K562 (cell line): ENCODE measurements at regions not wholly inside any gene's neighbourhood (a gene's known extent, or its start where the extent isn't known, plus 50 kb on each side); places are given as distances from the start of the nearest gene placed in this dataset.

ENCODE experiments used
- ATAC-seq: fragments of 200-7000 bp; cut with Tn5 transposase; 3 replicates; pipeline ENCODE4 v1.9.1; 2020; ENCODE audit warnings: moderate library complexity
- BruUV-seq: library from RNA; stranded (reverse); fragments of 400-500 nt; replicated peaks from 2 replicates; lab custom pipeline; 2021; lab: Mats Ljungman, UMichigan
- CTCF ChIA-PET: fragments of 300-600 bp; formaldehyde crosslinking; extraction: SDS; loops from one replicate; lab custom pipeline; 2021; ENCODE audit warnings: low intra/inter-chr PET ratio; lab: Yijun Ruan, JAX
- POLR2A ChIA-PET: fragments of 300-600, 350-650 bp; sonication (Branson Sonifier 250); formaldehyde crosslinking; extraction: SDS; loops from one replicate; lab custom pipeline; 2021; ENCODE audit warnings: antibody characterized with exemption, inconsistent platforms; lab: Yijun Ruan, JAX
- DNase-seq, 4 experiments: peaks; one replicate each; pipeline versions ENCODE4 v3.0.0 to v3.0.0-alpha.2; 2011 to 2018; ENCODE audit warnings: low spot score in 3 of 4, mixed read lengths in 3 of 4; ENCODE audit errors: extremely low read depth in 1 of 4
- FAIRE-seq: peaks from 2 replicates; lab custom pipeline; 2011; peaks lifted over from hg19 to GRCh38; lab: Jason Lieb, UNC
- H2AFZ ChIP-seq: 2 replicates; pipeline ENCODE4 v1.6.0; 2011; ENCODE audit warnings: low read depth, low read length, control low read depth, inconsistent platforms
- H3K27ac ChIP-seq: fragments of 200-600 bp; 3 replicates; pipeline ENCODE4 v1.8.0; 2011; ENCODE audit warnings: low read depth, mild to moderate bottlenecking, control low read depth, inconsistent platforms, low read length, moderate library complexity, mixed read lengths; ENCODE audit errors: extremely low read depth
- H3K27me3 ChIP-seq, 2 experiments: fragments of 300-600 bp in 1 of 2; 2 replicates in 1 of 2; 3 replicates in 1 of 2; pipeline versions ENCODE4 v1.6.0 to v1.8.0; 2011; ENCODE audit warnings: inconsistent platforms in 2 of 2, low read length in 2 of 2, mild to moderate bottlenecking in 1 of 2, mixed read lengths in 1 of 2, moderate library complexity in 1 of 2; ENCODE audit not compliant: control insufficient read depth in 2 of 2, insufficient read depth in 2 of 2
- H3K36me3 ChIP-seq: fragments of 300-600 bp; 3 replicates; pipeline ENCODE4 v1.8.0; 2011; ENCODE audit warnings: mild to moderate bottlenecking, low read length, inconsistent platforms; ENCODE audit not compliant: control insufficient read depth, insufficient read depth
- H3K4me1 ChIP-seq, 2 experiments: fragments of 200-600 bp in 1 of 2; replicated peaks in 1 of 2; 2 replicates in 1 of 2; 3 replicates in 1 of 2; pipeline versions ENCODE4 v1.5.1 to v1.8.0; 2011; ENCODE audit warnings: inconsistent platforms in 2 of 2, low read length in 2 of 2, mild to moderate bottlenecking in 1 of 2, mixed read lengths in 1 of 2, moderate library complexity in 1 of 2; ENCODE audit not compliant: control insufficient read depth in 2 of 2, insufficient read depth in 2 of 2
- H3K4me2 ChIP-seq: 2 replicates; pipeline ENCODE4 v1.6.1; 2011; ENCODE audit warnings: low read length, control low read depth, inconsistent platforms, mixed read lengths; ENCODE audit not compliant: insufficient read depth
- H3K4me3 ChIP-seq: fragments of 200-600 bp; sonication (generic), shearing (Covaris generic); 2 replicates; pipeline ENCODE4 v1.5.1; 2016; ENCODE audit warnings: control low read depth, inconsistent platforms
- H3K79me2 ChIP-seq: fragments of 200-600 bp; 3 replicates; pipeline ENCODE4 v1.8.0; 2011; ENCODE audit warnings: low read length, inconsistent platforms; ENCODE audit not compliant: control insufficient read depth, insufficient read depth
- H3K9ac ChIP-seq, 2 experiments: 2 replicates each; pipeline versions ENCODE4 v1.6.0 to v1.6.1; 2011; ENCODE audit warnings: low read depth in 2 of 2, low read length in 2 of 2, control low read depth in 1 of 2, inconsistent platforms in 1 of 2, mild to moderate bottlenecking in 1 of 2, mixed read lengths in 1 of 2; ENCODE audit not compliant: insufficient read depth in 1 of 2
- H3K9me1 ChIP-seq: one replicate; pipeline ENCODE4 v1.6.0; 2011; ENCODE audit warnings: inconsistent platforms, mild to moderate bottlenecking, low read length, moderate library complexity; ENCODE audit not compliant: control insufficient read depth, insufficient read depth
- H3K9me3 ChIP-seq: replicated peaks from 2 replicates; pipeline ENCODE4 v1.5.1; 2011; ENCODE audit warnings: low read depth, low read length, inconsistent platforms; ENCODE audit not compliant: control insufficient read depth, insufficient read depth
- H4K20me1 ChIP-seq: replicated peaks from 2 replicates; pipeline ENCODE4 v1.6.1; 2011; ENCODE audit warnings: low read length, inconsistent platforms, mixed read lengths; ENCODE audit not compliant: control insufficient read depth, insufficient read depth
- EP400 ChIP-seq: fragments of 450-650 bp; IDR thresholded peaks from 2 replicates; pipeline ENCODE4 v1.6.1; 2017; ENCODE audit warnings: antibody characterized with exemption, mild to moderate bottlenecking, moderate library complexity
- FOSL1 ChIP-seq: fragments of 200-800 bp; sonication (Bioruptor generic); conservative IDR thresholded peaks from 2 replicates; pipeline ENCODE4 v1.6.1; 2016; ENCODE audit warnings: missing genetic modification characterization, missing compliant biosample characterization
- KDM2B ChIP-seq: fragments of 250-450 bp; sonication (Bioruptor Pico); IDR thresholded peaks from 2 replicates; pipeline ENCODE4 v1.8.0; 2021; ENCODE audit warnings: mild to moderate bottlenecking, moderate library complexity
- MED1 ChIP-seq: sonication (generic); formaldehyde crosslinking; IDR thresholded peaks from 2 replicates; pipeline ENCODE4 v1.8.1; 2023; ENCODE audit warnings: missing genetic modification reagents, borderline replicate concordance
- RNF219 ChIP-seq: fragments of 250-450 bp; sonication (Bioruptor Pico); IDR thresholded peaks from 2 replicates; pipeline ENCODE4 v1.5.0; 2022; ENCODE audit warnings: mild to moderate bottlenecking
- TARDBP ChIP-seq: fragments of 450-650 bp; IDR thresholded peaks from 2 replicates; pipeline ENCODE4 v1.6.1; 2016
- TRIM24 ChIP-seq, 2 experiments: fragments of 450-650 bp; IDR thresholded peaks; 2 replicates each; pipeline ENCODE4 v1.6.1; 2016
- ZNF143 ChIP-seq: sonication (generic); formaldehyde crosslinking; IDR thresholded peaks from 2 replicates; pipeline ENCODE4 v1.9.0; 2022; ENCODE audit warnings: mild to moderate bottlenecking, missing genetic modification reagents
- WGBS: fragments of 100-300 bp; shearing (Covaris generic); methylation state at CpG from one replicate; pipeline ENCODE4 v1.1.6; 2016; ENCODE audit warnings: low coverage, mixed read lengths; ENCODE audit not compliant: insufficient coverage; ENCODE audit errors: missing lambda C conversion rate; 5-methylcytosine and 5-hydroxymethylcytosine counted together
- in situ Hi-C: fragments of 300-500 bp; cut with MboI; formaldehyde crosslinking; loops from 4 replicates; pipeline ENCODE4 v1.15.0; 2018; ENCODE audit warnings: inconsistent platforms, mixed read lengths
- intact Hi-C: fragments of 100-400 bp; cut with micrococcal nuclease; formaldehyde crosslinking; loops from 2 replicates; pipeline ENCODE4 v1.14.2; 2022
- TF ChIP-seq, protein P1 (sequence below), 2 experiments: fragments of 450-650 bp; IDR thresholded peaks; 2 replicates each; pipeline ENCODE4 v1.6.1; 2018; ENCODE audit warnings: mild to moderate bottlenecking in 2 of 2, low read depth in 1 of 2; ENCODE audit not compliant: partially characterized antibody in 2 of 2

DNA sequence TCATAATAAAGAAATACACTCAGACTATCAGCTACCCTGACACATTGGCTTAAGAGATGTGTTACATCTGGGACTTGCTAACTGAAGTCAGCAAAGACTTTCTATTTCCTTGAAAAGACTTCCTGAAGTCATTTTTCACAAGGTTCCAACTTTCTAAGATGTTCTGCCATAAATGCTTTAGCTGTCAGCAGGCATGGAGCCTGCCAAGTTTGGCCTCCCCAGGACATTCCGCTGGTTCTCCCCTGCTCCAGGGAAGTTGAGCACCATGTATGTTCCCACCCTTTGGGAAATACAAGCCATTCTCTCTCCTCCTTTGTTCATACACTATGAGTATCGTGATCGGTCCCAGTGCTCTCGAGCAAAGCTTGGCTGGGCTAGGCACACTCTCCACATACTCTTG, 202.7 kb upstream of the CCDC68 start:
- in situ Hi-C loops (no loop called here), intact Hi-C loops (no loop called here)
- POLR2A ChIA-PET = no interaction called here

DNA sequence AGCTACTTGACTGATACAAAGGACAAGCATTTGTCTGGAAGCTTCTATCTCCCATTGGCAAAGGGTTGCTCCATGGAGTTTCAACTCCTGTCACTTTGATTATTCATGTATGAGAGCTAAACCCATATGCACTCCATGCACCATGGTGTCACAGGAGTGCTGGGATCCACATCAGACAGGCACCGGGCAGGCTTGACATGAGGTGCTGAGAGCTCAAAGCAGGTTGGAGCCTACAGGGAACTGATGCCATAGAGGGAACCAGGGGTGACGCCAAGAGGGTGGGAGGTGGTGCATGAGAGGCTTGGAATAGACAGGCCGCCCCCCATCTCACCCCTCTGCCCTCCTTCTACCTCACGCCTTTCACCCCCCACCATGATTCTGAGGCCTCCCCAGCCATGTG, 199.8 kb upstream of the CCDC68 start:
- Histone ChIP-seq H3K9me1 (no peaks in the 10 kb centered on the region), H2AFZ (no peak overlapping the region), H3K79me2 (no peaks in the 10 kb centered on the region), H3K4me1 (no peaks in the 10 kb centered on the region; a peak in 1 of 5 replicates), H3K27me3 (no peaks in the 10 kb centered on the region), H3K36me3 (no peaks in the 10 kb centered on the region), H3K9ac (no peak overlapping the region), H3K9me3 (no peaks in the 10 kb centered on the region), H3K27ac (no peak overlapping the region), H4K20me1 (no peaks in the 10 kb centered on the region), H3K4me2 (no peak overlapping the region), H3K4me3 (no peak overlapping the region)
- no peak for ATAC-seq
- ChIA-PET POLR2A (no interaction called here), CTCF (no interaction called here)
- TF ChIP-seq FOSL1 (tag) (no peak), RNF219 (CRISPR knock-in tag) (no peak), MED1 (CRISPR knock-in tag) (no peak), ZNF143 (CRISPR knock-in tag) (no peak), KDM2B (no peak), TARDBP (no peak)
- TF ChIP-seq, protein P1, sequence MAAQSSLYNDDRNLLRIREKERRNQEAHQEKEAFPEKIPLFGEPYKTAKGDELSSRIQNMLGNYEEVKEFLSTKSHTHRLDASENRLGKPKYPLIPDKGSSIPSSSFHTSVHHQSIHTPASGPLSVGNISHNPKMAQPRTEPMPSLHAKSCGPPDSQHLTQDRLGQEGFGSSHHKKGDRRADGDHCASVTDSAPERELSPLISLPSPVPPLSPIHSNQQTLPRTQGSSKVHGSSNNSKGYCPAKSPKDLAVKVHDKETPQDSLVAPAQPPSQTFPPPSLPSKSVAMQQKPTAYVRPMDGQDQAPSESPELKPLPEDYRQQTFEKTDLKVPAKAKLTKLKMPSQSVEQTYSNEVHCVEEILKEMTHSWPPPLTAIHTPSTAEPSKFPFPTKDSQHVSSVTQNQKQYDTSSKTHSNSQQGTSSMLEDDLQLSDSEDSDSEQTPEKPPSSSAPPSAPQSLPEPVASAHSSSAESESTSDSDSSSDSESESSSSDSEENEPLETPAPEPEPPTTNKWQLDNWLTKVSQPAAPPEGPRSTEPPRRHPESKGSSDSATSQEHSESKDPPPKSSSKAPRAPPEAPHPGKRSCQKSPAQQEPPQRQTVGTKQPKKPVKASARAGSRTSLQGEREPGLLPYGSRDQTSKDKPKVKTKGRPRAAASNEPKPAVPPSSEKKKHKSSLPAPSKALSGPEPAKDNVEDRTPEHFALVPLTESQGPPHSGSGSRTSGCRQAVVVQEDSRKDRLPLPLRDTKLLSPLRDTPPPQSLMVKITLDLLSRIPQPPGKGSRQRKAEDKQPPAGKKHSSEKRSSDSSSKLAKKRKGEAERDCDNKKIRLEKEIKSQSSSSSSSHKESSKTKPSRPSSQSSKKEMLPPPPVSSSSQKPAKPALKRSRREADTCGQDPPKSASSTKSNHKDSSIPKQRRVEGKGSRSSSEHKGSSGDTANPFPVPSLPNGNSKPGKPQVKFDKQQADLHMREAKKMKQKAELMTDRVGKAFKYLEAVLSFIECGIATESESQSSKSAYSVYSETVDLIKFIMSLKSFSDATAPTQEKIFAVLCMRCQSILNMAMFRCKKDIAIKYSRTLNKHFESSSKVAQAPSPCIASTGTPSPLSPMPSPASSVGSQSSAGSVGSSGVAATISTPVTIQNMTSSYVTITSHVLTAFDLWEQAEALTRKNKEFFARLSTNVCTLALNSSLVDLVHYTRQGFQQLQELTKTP (IDR thresholded peaks at IDR 0.05; ENCODE audit: low read depth in 1 of 2, partially characterized antibody in 2 of 2) = no peak
- no peak for DNase-seq
- 0% methylated on average over 4 of the region's 4 CpGs for WGBS
- intact Hi-C loops (no loop called here), in situ Hi-C loops (no loop called here)
- no peak for FAIRE-seq
- BruUV-seq = no TSS peak

More for the DNA sequence above, 202.7 kb upstream of the CCDC68 start:
- CTCF ChIA-PET = no interaction called here
- Histone ChIP-seq H3K4me3 (no peak overlapping the region), H3K9me1 (no peaks in the 10 kb centered on the region), H3K9me3 (no peaks in the 10 kb centered on the region), H3K4me1 (no peaks in the 10 kb centered on the region; a peak in 1 of 5 replicates), H4K20me1 (no peaks in the 10 kb centered on the region), H2AFZ (no peak overlapping the region), H3K79me2 (no peaks in the 10 kb centered on the region), H3K27ac (no peak overlapping the region), H3K4me2 (no peak overlapping the region), H3K36me3 (no peaks in the 10 kb centered on the region), H3K27me3 (no peaks in the 10 kb centered on the region), H3K9ac (no peak overlapping the region)
- FAIRE-seq = no peak
- BruUV-seq = no TSS peak
- TF ChIP-seq EP400 (no peak), TRIM24 (IDR thresholded peaks at IDR 0.05) (no peak)
- 6% methylated on average over 4 of the region's 4 CpGs for WGBS
- DNase-seq = no peak
- ATAC-seq = no peak
